Endodermal cell (in vitro differentiated cells): ENCODE measurements at regions not wholly inside any gene's neighbourhood (a gene's known extent, or its start where the extent isn't known, plus 50 kb on each side); places are given as distances from the start of the nearest gene placed in this dataset.

Experiments
- DNase-seq: peaks from one replicate; pipeline ENCODE4 v3.0.0-alpha.2; 2017
- H3K27ac ChIP-seq: 2 replicates; pipeline ENCODE4 v1.5.1; 2013; ENCODE audit warnings: mild to moderate bottlenecking, low read depth, low read length, moderate library complexity
- H3K27me3 ChIP-seq: 2 replicates; pipeline ENCODE4 v1.6.1; 2013; ENCODE audit warnings: mild to moderate bottlenecking, low read length, moderate library complexity; ENCODE audit not compliant: insufficient read depth, control insufficient read depth, poor library complexity, severe bottlenecking
- H3K36me3 ChIP-seq: 2 replicates; pipeline ENCODE4 v1.7.0; 2013; ENCODE audit warnings: mild to moderate bottlenecking, low read length, moderate library complexity; ENCODE audit not compliant: control insufficient read depth, insufficient read depth
- H3K4me1 ChIP-seq: one replicate; pipeline ENCODE4 v1.7.0; 2013; ENCODE audit warnings: low read length; ENCODE audit not compliant: control insufficient read depth, insufficient read depth
- H3K4me3 ChIP-seq: 2 replicates; pipeline ENCODE4 v1.5.1; 2013; ENCODE audit warnings: mild to moderate bottlenecking, low read length, moderate library complexity
- H3K9ac ChIP-seq: 2 replicates; pipeline ENCODE4 v1.6.1; 2013; ENCODE audit warnings: mild to moderate bottlenecking, low read length, moderate library complexity; ENCODE audit not compliant: poor library complexity, severe bottlenecking; ENCODE audit errors: extremely low read depth
- H3K9me3 ChIP-seq: 2 replicates; pipeline ENCODE4 v1.6.1; 2013; ENCODE audit warnings: mild to moderate bottlenecking, low read length, moderate library complexity; ENCODE audit not compliant: control insufficient read depth
- H3K27ac Mint-ChIP-seq: 2 replicates; pipeline ENCODE4 v1.8.0; 2020; ENCODE audit warnings: mixed read lengths
- H3K27me3 Mint-ChIP-seq: 2 replicates; pipeline ENCODE4 v1.8.0; 2021; ENCODE audit warnings: mild to moderate bottlenecking, mixed read lengths; ENCODE audit not compliant: insufficient read depth
- H3K36me3 Mint-ChIP-seq: 2 replicates; pipeline ENCODE4 v1.8.0; 2020; ENCODE audit warnings: low read depth, mixed read lengths
- H3K4me1 Mint-ChIP-seq: 2 replicates; pipeline ENCODE4 v1.8.0; 2020; ENCODE audit warnings: mixed read lengths
- H3K4me3 Mint-ChIP-seq: 2 replicates; pipeline ENCODE4 v1.8.0; 2020; ENCODE audit warnings: mild to moderate bottlenecking, moderate library complexity, mixed read lengths
- H3K9me3 Mint-ChIP-seq: 2 replicates; pipeline ENCODE4 v1.8.0; 2020; ENCODE audit warnings: mild to moderate bottlenecking, mixed read lengths
- CTCF ChIP-seq: fragments of 200-600 bp; sonication (generic); conservative IDR thresholded peaks from 2 replicates; pipeline ENCODE4 v1.5.0; 2021; ENCODE audit warnings: antibody characterized with exemption, mild to moderate bottlenecking
- WGBS, 2 experiments: methylation state at CpG; one replicate each; pipeline versions ENCODE4 v1.1.5 to v1.1.7; 2013; ENCODE audit warnings: missing lambda C conversion rate in 2 of 2, mixed read lengths in 1 of 2; ENCODE audit not compliant: insufficient coverage in 1 of 2, insufficient read length in 1 of 2; 5-methylcytosine and 5-hydroxymethylcytosine counted together

GRCh38 chr21:14645702-14646101 lies 99.6 kb upstream of the SAMSN1 start:
- TF ChIP-seq CTCF: no peak
- Histone ChIP-seq H3K27ac (no peak overlapping the region), H3K9ac (no peak overlapping the region), H3K27me3 (no peaks in the 10 kb centered on the region), H3K9me3 (no peaks in the 10 kb centered on the region), H3K4me3 (no peak overlapping the region), H3K4me1 (no peaks in the 10 kb centered on the region), H3K36me3 (no peaks in the 10 kb centered on the region)
- Mint-ChIP-seq H3K36me3 (no peaks in the 10 kb centered on the region), H3K27me3 (no peaks in the 10 kb centered on the region), H3K9me3 (peaks cover 9% of the 10 kb centered on the region), H3K4me3 (no peak overlapping the region), H3K4me1 (no peaks in the 10 kb centered on the region), H3K27ac (no peak overlapping the region)
- DNase-seq: no peak
- 88 to 100% methylated on average over 2 to 4 of the region's 4 CpGs for WGBS, 2 experiments

GRCh38 chr21:14632359-14632758 lies 86.2 kb upstream of the SAMSN1 start:
- no peak for TF ChIP-seq CTCF
- Mint-ChIP-seq H3K27ac (no peak overlapping the region), H3K4me3 (no peak overlapping the region), H3K9me3 (no peaks in the 10 kb centered on the region), H3K4me1 (no peaks in the 10 kb centered on the region), H3K27me3 (no peaks in the 10 kb centered on the region), H3K36me3 (no peaks in the 10 kb centered on the region)
- no CpG with 5 or more reads among the region's 1 CpG for WGBS, 2 experiments
- Histone ChIP-seq H3K9ac (no peak overlapping the region), H3K9me3 (no peaks in the 10 kb centered on the region), H3K27ac (no peak overlapping the region), H3K27me3 (no peaks in the 10 kb centered on the region), H3K4me1 (no peaks in the 10 kb centered on the region), H3K4me3 (no peak overlapping the region), H3K36me3 (no peaks in the 10 kb centered on the region)
- DNase-seq: no peak

GRCh38 chr21:14630556-14631069 lies 84.5 kb upstream of the SAMSN1 start:
- no peak overlapping the region for H3K4me3 Mint-ChIP-seq
- Histone ChIP-seq H3K9ac (no peak overlapping the region), H3K36me3 (no peaks in the 10 kb centered on the region), H3K9me3 (no peaks in the 10 kb centered on the region), H3K4me1 (no peaks in the 10 kb centered on the region), H3K4me3 (no peak overlapping the region), H3K27me3 (no peaks in the 10 kb centered on the region), H3K27ac (no peak overlapping the region)
- H3K4me1 Mint-ChIP-seq: no peaks in the 10 kb centered on the region
- H3K36me3 Mint-ChIP-seq: no peaks in the 10 kb centered on the region
- no peak for DNase-seq
- TF ChIP-seq CTCF: no peak
- peaks cover 5% of the 10 kb centered on the region for H3K9me3 Mint-ChIP-seq
- no peak overlapping the region for H3K27ac Mint-ChIP-seq
- H3K27me3 Mint-ChIP-seq: no peaks in the 10 kb centered on the region
- 94 to 100% methylated on average over 2 of the region's 2 CpGs for WGBS, 2 experiments
